Cardiac muscle cell (in vitro differentiated cells and primary cell): ENCODE measurements at regions not wholly inside any gene's neighbourhood (a gene's known extent, or its start where the extent isn't known, plus 50 kb on each side); places are given as distances from the start of the nearest gene placed in this dataset.

Experiments used
- DNase-seq, 2 donors: peaks; one replicate each; pipeline versions ENCODE4 v3.0.0 to v3.0.0-alpha.2; 2010 to 2017; ENCODE audit warnings: low read depth in 1 of 2, low spot score in 1 of 2
- H3K27ac ChIP-seq: fragments of 200-600 bp; sonication (generic); 2 replicates; pipeline ENCODE4 v1.5.1; 2016
- H3K27me3 ChIP-seq: fragments of 200-600 bp; sonication (generic); 2 replicates; pipeline ENCODE4 v1.6.0; 2016; ENCODE audit warnings: control low read depth
- H3K36me3 ChIP-seq: fragments of 200-600 bp; sonication (generic); 2 replicates; pipeline ENCODE4 v1.5.1; 2016; ENCODE audit warnings: control low read depth
- H3K4me1 ChIP-seq: fragments of 200-600 bp; sonication (generic); 2 replicates; pipeline ENCODE4 v1.8.1; 2017; ENCODE audit warnings: low read depth, mild to moderate bottlenecking, mixed run types
- H3K4me3 ChIP-seq: fragments of 200-600 bp; sonication (generic); 2 replicates; pipeline ENCODE4 v1.5.1; 2016; ENCODE audit warnings: mild to moderate bottlenecking
- H3K9me3 ChIP-seq: fragments of 200-600 bp; sonication (generic); 2 replicates; pipeline ENCODE4 v1.5.1; 2017; ENCODE audit warnings: low read depth, mild to moderate bottlenecking, control low read depth
- TF ChIP-seq, protein P1 (sequence below): IDR thresholded peaks from 2 replicates; pipeline ENCODE4 v1.5.1; 2012; ENCODE audit warnings: low read depth, mild to moderate bottlenecking, low read length

GRCh38 chr7:121793716-121794115, 79.2 kb upstream of the PTPRZ1 start:
- Histone ChIP-seq H3K36me3 (no peaks in the 10 kb centered on the region), H3K4me3 (no peak overlapping the region), H3K9me3 (no peaks in the 10 kb centered on the region), H3K27ac (no peak overlapping the region), H3K4me1 (no peaks in the 10 kb centered on the region), H3K27me3 (no peaks in the 10 kb centered on the region)
- TF ChIP-seq, protein P1, sequence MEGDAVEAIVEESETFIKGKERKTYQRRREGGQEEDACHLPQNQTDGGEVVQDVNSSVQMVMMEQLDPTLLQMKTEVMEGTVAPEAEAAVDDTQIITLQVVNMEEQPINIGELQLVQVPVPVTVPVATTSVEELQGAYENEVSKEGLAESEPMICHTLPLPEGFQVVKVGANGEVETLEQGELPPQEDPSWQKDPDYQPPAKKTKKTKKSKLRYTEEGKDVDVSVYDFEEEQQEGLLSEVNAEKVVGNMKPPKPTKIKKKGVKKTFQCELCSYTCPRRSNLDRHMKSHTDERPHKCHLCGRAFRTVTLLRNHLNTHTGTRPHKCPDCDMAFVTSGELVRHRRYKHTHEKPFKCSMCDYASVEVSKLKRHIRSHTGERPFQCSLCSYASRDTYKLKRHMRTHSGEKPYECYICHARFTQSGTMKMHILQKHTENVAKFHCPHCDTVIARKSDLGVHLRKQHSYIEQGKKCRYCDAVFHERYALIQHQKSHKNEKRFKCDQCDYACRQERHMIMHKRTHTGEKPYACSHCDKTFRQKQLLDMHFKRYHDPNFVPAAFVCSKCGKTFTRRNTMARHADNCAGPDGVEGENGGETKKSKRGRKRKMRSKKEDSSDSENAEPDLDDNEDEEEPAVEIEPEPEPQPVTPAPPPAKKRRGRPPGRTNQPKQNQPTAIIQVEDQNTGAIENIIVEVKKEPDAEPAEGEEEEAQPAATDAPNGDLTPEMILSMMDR, result no peak
- no peak for DNase-seq

- TF ChIP-seq, protein P1, result no peak
- no peaks in the 10 kb centered on the region for H3K36me3 ChIP-seq
- no peaks in the 10 kb centered on the region for H3K9me3 ChIP-seq
- DNase-seq, result no peak
- H3K27ac ChIP-seq, result no peak overlapping the region
- H3K4me3 ChIP-seq, result no peak overlapping the region
- H3K4me1 ChIP-seq, result no peaks in the 10 kb centered on the region
- H3K27me3 ChIP-seq, result no peaks in the 10 kb centered on the region
These were observed 95.3 kb upstream of the PTPRZ1 start for GRCh38 chr7:121777672-121778071.

GRCh38 chr7:121774563-121774962, 98.4 kb upstream of the PTPRZ1 start:
- Histone ChIP-seq H3K4me1 (no peaks in the 10 kb centered on the region), H3K36me3 (no peaks in the 10 kb centered on the region), H3K9me3 (no peaks in the 10 kb centered on the region), H3K27ac (no peak overlapping the region), H3K27me3 (no peaks in the 10 kb centered on the region), H3K4me3 (no peak overlapping the region)
- no peak for DNase-seq
- TF ChIP-seq, protein P1, result no peak

- DNase-seq, result no peak
- H3K4me3 ChIP-seq, result no peak overlapping the region
- no peaks in the 10 kb centered on the region for H3K36me3 ChIP-seq
- H3K9me3 ChIP-seq, result no peaks in the 10 kb centered on the region
- H3K4me1 ChIP-seq, result no peaks in the 10 kb centered on the region
- H3K27me3 ChIP-seq, result no peaks in the 10 kb centered on the region
- TF ChIP-seq, protein P1, result no peak
- no peak overlapping the region for H3K27ac ChIP-seq
These were observed 106.3 kb upstream of the PTPRZ1 start for GRCh38 chr7:121766676-121767075.

GRCh38 chr7:121761399-121761798, 111.6 kb upstream of the PTPRZ1 start:
- no peak overlapping the region for H3K4me3 ChIP-seq
- no peaks in the 10 kb centered on the region for H3K4me1 ChIP-seq
- H3K27me3 ChIP-seq, result no peaks in the 10 kb centered on the region
- no peak for DNase-seq
- no peaks in the 10 kb centered on the region for H3K36me3 ChIP-seq
- H3K27ac ChIP-seq, result no peak overlapping the region
- TF ChIP-seq, protein P1, result no peak
- H3K9me3 ChIP-seq, result no peaks in the 10 kb centered on the region
